ENCODE measurements at regions not wholly inside any gene's neighbourhood (a gene's known extent, or its start where the extent isn't known, plus 50 kb on each side); places are given as distances from the start of the nearest gene placed in this dataset.

DNA sequence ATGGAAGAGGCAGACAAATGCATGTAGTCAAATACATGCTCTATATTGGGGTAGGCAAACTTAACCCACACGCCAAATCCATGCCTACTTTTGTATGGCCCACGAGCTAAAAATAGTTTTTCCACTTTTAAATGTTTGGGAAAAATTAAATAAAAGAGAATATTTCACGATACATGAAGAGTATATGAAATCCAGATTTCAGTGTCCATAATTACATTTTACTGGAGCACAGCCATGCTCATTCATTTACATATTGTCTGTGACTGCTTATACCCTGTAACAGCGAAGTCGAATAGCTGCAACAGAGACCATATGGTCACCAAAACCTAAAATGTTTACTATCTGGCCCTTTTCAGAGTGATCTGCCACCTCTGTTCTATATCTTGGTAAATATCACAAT is 257.4 kb upstream of the NOCT start:
- TF ChIP-seq, protein P1, sequence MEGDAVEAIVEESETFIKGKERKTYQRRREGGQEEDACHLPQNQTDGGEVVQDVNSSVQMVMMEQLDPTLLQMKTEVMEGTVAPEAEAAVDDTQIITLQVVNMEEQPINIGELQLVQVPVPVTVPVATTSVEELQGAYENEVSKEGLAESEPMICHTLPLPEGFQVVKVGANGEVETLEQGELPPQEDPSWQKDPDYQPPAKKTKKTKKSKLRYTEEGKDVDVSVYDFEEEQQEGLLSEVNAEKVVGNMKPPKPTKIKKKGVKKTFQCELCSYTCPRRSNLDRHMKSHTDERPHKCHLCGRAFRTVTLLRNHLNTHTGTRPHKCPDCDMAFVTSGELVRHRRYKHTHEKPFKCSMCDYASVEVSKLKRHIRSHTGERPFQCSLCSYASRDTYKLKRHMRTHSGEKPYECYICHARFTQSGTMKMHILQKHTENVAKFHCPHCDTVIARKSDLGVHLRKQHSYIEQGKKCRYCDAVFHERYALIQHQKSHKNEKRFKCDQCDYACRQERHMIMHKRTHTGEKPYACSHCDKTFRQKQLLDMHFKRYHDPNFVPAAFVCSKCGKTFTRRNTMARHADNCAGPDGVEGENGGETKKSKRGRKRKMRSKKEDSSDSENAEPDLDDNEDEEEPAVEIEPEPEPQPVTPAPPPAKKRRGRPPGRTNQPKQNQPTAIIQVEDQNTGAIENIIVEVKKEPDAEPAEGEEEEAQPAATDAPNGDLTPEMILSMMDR (IDR thresholded peaks at IDR 0.05): no peak
- TF ChIP-seq POLR2AphosphoS5 (IDR thresholded peaks at IDR 0.05) (no peak), EP300 (IDR thresholded peaks at IDR 0.05) (no peak), POLR2A (IDR thresholded peaks at IDR 0.05; ENCODE audit: low read depth) (no peak)

Measured in esophagus muscularis mucosa (tissue), 4 donors.